DMS79 treated with DMSO at 0.1 percent for 48 hours (cell line): ENCODE measurements at regions not wholly inside any gene's neighbourhood (a gene's known extent, or its start where the extent isn't known, plus 50 kb on each side); places are given as distances from the start of the nearest gene placed in this dataset.
"Not testable (repeated sequence)": the region's sequence is repeated elsewhere in the genome, so short reads cannot be mapped to it uniquely, and the experiment has no call there.

Source experiments
- DNase-seq: peaks from one replicate; lab custom pipeline; 2025; lab: John Stamatoyannopoulos, UW

GRCh38 chr4:127309369-127310102, 323.2 kb upstream of the INTU start:
- no peak for DNase-seq

DNA sequence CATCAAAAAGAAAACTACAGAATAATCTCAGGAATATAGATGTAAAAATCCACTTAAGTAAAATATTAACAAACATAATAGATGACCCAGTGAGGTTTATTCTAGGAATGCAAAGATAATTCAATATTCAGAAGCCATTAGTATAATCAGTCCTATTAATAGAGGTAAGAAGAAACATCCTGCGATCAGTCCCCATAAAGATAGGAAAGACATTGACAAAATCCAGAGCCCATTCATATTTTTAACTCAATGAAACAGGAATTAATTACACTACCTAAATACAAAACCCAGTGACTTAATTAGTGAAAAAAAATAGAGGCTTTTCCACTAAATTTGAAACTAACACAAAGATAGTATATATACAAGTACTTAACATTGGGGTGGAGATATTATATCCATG, 321.4 kb upstream of the INTU start:
- no peak for DNase-seq

GRCh38 chr4:127311924-127312323, 320.8 kb upstream of the INTU start:
- DNase-seq, result no peak

GRCh38 chr4:127313767-127314166, 319.0 kb upstream of the INTU start:
- DNase-seq, result no peak

GRCh38 chr4:127327491-127327890, 305.3 kb upstream of the INTU start:
- no peak for DNase-seq

GRCh38 chr4:127335073-127335620, 297.6 kb upstream of the INTU start:
- no peak for DNase-seq

DNA sequence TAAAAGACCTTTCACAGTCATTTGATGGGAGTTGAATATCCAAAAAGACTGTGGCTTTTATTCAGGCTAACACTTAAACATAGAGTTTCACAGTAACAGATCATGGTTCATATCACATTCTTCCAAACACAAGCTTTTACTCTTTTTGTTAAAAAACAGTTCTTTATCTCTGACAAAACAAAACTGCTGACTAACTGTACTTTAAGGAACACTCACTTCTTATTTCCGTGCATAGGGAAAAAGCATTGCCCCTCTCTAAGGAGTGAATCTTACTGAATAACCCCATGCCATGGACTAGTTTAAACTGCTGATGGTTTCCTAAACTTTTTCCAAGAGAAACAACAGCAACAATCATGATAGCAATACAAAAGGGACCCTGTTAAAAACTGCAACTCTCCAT, 297.0 kb upstream of the INTU start:
- DNase-seq, result no peak

DNA sequence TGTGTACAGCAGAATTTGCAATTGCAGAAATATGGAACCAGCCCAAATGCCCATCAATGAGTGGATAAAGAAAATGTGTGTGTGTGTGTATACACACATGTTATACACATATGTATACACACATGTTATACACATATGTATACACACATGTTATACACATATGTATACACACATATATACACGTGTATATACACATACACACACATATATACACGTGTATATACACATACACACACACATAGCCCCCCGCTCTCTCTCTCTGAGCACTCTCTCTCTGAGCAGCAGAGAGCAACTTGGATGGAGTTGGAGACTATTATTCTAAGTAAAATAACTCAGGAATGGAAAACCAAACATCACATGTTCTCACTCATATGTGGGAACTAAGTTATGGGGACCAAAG, 289.6 kb upstream of the INTU start:
- not testable (repeated sequence) for DNase-seq

DNA sequence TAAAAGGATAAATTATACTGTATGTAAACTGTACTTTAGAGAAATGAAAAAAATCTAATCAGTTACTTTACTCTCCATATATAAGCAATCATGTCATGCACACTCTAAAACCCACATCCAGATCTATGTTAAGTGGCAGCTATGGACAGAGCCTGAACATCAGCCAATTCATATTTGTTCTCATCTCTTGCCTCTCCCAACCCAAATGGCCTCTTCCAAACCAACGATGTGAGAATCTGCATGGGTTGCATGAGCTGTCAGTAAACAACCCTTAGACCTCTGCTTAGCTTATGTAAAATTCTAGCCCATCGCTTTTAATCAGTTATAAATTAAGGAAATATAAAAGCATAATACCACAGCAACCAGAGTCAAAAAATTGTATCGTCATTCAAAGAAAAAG, 288.7 kb upstream of the INTU start:
- no peak for DNase-seq

DNA sequence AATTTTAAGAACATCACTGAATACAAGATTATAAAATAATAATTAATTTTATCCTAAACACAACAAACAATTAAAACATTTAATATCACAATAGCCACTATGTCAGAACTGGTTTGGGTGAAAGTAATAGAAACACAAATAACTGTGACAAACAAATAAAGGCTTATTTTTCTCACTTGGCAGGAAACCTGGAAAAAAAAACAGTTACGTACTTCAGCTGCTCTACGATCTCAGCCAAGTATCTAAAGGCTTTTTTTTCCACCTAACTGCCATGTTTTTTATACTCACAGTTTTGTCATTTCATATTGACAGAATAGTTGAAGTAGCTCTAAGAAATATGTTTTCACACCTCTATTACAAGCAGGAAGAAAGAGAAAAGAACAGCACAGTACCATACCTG, 284.8 kb upstream of the INTU start:
- no peak for DNase-seq

DNA sequence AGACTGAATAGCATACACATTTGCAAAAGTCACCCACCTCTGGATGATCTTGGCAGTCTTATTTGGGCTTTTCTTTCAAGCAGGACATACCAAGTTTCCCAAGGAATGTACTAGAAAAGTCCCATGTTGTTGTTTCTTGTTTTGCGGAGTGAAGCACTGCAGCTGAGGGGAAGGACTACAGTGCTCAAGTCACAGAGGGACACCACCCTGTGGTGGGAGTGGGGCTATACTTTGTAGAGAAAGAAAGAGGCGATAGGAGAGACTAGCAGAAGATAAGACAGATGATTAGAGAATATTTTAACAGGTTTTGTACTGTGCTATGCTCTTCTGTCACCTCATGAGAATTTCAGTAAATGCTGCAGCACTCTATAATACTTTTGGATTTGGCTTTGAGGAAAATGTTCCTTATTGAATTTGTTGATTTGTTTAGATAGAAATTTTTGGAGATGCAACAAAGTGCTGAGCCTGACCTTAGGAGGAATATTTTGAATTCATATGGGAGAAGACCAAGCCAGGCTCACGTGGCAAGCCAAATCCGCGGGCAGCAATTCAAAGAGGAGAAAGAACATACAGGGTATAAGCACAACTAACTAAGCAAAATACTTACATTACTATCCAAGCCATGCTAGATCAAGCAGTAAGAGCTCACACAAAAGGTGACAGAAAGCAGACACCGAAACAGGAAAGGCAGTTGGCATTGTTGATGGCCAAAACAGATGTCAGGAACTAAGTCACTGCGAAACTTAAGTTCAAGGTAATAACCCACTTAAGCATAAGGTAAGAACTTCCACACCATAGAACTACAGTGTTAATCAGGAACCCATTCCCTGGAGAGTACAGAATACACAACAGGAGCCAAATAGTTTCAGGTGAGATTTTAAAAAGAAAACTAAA, 280.3 kb upstream of the INTU start:
- no peak for DNase-seq

GRCh38 chr4:127355743-127356142, 277.0 kb upstream of the INTU start:
- no peak for DNase-seq

GRCh38 chr4:127357765-127358164, 275.0 kb upstream of the INTU start:
- DNase-seq, result no peak

DNA sequence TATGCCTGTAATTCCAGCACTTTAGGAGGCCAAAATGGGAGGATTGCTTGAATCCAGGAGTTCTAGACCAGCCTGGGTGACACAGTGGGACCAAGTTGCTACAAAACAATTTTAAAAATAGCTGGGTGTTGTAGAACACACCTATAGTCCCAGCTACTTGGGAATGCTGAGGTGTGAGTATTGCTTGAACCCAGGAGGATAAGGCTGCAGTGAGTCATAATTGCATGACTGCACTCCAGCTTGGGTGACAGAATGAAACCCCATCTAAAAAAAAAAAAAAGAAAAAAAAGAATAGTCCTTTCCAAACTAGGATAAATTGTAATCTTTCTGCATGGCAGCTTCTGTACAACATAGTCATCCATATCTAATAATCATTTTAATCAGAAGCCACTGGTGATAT, 270.1 kb upstream of the INTU start:
- DNase-seq, result no peak

DNA sequence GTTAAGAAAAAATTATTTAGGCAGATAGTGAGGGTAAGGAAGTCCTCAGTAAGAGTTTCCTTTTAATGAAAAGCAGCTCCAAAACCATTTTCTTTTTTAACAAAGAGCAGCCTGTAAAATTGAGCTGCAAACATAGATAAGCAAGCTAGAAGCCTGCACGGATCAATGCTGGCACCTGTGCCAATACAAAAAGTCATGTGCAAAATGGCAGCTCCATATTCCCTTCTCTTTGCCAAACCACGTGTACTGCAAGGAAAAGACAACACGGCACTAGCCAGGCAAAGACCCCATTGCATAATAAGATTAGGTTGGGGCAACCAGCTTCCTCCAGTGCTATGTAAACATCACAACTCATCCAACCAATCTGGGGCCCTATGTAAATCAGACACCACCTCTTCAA, 268.4 kb upstream of the INTU start:
- no peak for DNase-seq

DNA sequence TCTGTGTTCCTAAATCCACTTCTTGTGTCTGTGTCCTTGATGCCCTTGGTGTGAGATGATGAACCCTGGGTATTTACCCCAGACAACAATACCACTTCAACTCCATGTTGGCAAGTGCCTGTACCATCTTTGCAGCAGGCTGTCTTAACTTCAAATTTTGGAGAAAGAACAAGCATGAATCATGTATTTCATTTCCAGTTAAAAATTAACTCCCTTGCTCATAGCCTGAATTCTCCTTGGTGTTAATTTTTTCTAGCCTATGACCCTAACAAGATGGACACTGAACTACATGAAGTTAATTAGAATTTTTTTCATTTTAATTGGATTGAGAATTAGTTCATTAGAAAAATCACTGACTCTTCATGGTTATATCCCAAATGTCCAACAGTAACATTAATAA, 267.8 kb upstream of the INTU start:
- DNase-seq, result no peak

DNA sequence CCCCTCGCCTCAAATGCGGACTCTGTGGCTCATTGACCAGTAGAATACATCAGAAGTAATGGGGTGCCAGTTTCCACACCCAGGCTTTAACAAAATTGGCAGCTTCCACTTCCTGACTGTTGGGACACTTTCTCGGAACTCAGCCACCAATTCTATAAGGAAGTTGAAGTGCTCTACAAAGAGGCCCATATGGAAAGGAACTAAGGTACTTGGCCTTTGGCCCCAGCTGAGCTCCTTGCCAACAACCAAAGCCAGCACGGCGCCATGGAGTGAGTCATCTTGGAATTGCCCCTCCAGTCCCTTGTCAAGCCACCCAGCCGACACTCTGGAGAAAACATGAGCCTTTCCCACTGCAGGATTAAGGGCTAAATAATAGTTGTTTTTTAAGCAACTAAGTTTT, 262.2 kb upstream of the INTU start:
- DNase-seq, result no peak

DNA sequence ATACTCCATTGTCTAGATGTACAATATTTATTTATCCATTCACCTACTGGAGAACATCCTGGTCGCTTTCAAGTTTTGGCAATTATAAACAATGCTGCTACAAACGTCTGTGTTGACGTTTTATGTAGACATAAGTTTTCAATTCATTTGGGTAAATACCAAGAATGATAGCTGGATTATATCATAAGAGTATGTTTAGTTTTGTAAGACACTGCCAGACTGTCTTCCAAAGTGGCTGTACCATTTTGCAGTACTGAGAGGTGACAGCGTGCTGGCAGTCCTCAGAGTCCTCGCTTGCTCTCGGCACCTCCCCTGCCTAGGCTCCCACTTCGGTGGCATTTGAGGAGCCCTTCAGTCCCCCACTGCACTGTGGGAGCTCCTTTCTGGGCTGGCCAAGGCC, 253.3 kb upstream of the INTU start:
- DNase-seq, result no peak

- DNase-seq, result not testable (repeated sequence)
Measured at GRCh38 chr4:127379948-127380347, 252.8 kb upstream of the INTU start.

DNA sequence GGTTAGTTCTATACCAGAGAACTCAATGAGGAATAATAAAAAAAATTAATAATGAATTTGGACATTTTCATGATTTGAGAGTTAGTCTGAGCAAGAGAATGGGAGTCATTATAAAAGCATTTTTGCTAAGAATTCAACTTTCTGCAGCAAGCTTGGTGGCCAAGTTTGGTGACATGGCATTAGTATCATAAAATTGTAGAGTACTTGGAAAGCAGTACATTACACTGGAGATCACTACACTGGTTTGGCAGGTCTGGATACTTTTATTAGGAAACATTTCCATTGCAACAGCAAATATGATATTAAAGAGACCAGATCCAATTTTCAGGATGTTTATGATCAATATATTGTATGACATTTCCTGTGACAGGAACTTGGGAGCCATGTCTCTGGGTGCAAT, 249.1 kb upstream of the INTU start:
- DNase-seq, result no peak

GRCh38 chr4:127394516-127394915, 238.2 kb upstream of the INTU start:
- no peak for DNase-seq

DNA sequence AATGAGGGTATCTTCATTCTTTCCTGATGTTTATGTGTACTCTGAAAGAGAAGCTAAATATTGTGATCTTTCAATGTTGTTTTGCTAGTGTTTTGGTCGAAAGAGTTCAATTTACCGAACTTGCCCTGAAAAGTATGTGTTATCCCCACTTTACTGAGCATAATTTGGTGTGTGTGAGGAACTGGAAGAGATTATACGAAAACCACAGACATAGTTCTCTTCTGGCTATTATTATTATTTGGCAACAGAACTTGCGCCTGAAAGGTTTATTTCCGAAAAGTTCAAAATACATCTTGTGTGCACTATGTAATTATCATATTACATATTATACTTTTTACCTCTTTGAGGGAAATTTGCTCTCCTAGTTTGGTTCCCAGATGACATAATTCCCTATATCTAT, 232.5 kb upstream of the INTU start:
- no peak for DNase-seq

DNA sequence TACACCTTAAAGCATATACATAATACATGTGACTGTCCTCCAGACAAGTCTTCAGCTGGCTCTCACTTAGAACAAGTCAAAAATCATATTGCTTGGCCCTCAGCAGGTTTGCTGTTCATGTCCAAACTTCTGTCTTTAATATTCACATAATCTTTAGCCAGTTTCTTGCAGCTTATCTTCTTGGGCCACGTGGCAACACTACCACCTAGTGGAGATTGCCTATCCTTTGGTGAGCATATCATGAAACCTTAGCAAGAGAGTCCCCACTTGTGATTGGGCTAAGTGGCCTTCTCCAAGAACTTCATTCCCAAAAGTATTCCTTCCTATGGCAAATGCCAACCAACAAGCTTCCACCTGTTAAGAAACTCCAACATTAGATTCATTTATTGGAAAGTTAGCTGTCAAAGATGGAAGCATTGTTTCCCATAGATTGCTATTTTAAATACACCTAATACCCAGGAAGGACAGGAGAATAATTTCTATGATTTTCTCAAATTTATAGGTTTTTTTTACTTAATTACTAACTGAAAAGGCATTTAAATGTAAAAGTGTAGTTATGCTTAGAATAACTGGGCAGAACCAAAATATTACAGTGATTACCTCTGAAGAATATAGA, 231.9 kb upstream of the INTU start:
- DNase-seq, result no peak
